ENCODE measurements at regions not wholly inside any gene's neighbourhood (a gene's known extent, or its start where the extent isn't known, plus 50 kb on each side); places are given as distances from the start of the nearest gene placed in this dataset.

- TF ChIP-seq CTCF (optimal IDR thresholded peaks at IDR 0.05 in 1 of 3, IDR thresholded peaks at IDR 0.05 in 1 of 3, conservative IDR thresholded peaks at IDR 0.05 in 1 of 3; ENCODE audit: extremely low read depth in 1 of 3, insufficient read depth in 2 of 3, low read length in 3 of 3) (no peak), EZH2 (IDR thresholded peaks at IDR 0.05; ENCODE audit: low read length) (no peak)
- Histone ChIP-seq H2AFZ (ENCODE audit: control insufficient read depth, low read length) (no peak overlapping the region), H3K36me3 (ENCODE audit: control insufficient read depth in 2 of 2, extremely low read depth in 1 of 2, insufficient read depth in 2 of 2, low read length in 2 of 2) (no peaks in the 10 kb centered on the region), H3K27ac (ENCODE audit: control insufficient read depth, insufficient read depth, low read length) (no peak overlapping the region), H3K9ac (ENCODE audit: control insufficient read depth, extremely low read depth, insufficient read depth, low read length) (no peak overlapping the region), H4K20me1 (ENCODE audit: control insufficient read depth, extremely low read depth, insufficient read depth, low read length) (no peaks in the 10 kb centered on the region), H3K4me3 (ENCODE audit: control insufficient read depth in 2 of 3, extremely low read depth in 1 of 3, insufficient read depth in 2 of 3, low read depth in 1 of 3, low read length in 3 of 3) (no peak overlapping the region), H3K9me3 (ENCODE audit: control insufficient read depth, low read depth, low read length) (no peaks in the 10 kb centered on the region), H3K79me2 (ENCODE audit: control insufficient read depth, insufficient read depth, low read length) (no peaks in the 10 kb centered on the region), H3K4me1 (ENCODE audit: control insufficient read depth, extremely low read depth, insufficient read depth, low read length) (peaks cover 24% of the 10 kb centered on the region), H3K27me3 (ENCODE audit: control insufficient read depth, extremely low read depth, insufficient read depth, low read length) (no peaks in the 10 kb centered on the region), H3K9me1 (ENCODE audit: control insufficient read depth, extremely low read depth, insufficient read depth, low read length) (no peaks in the 10 kb centered on the region), H3K4me2 (ENCODE audit: control insufficient read depth, extremely low read depth, insufficient read depth, low read depth, low read length) (no peak overlapping the region)
- no peak for FAIRE-seq
- dilution Hi-C loops (cut with MboI; ENCODE audit: extremely low pct_ligation_motif_present, low sequenced_read_pairs) = no loop called here
- no peak for DNase-seq (ENCODE audit: low read depth, low spot score)
These were observed 57.3 kb upstream of the ZNF648 start for GRCh38 chr1:182118851-182119250.

GRCh38 chr1:182114627-182115023, 53.1 kb upstream of the ZNF648 start:
- Histone ChIP-seq H3K4me2 (ENCODE audit: control insufficient read depth, extremely low read depth, insufficient read depth, low read depth, low read length) (no peak overlapping the region), H2AFZ (ENCODE audit: control insufficient read depth, low read length) (no peak overlapping the region)

More at GRCh38 chr1:182114627-182115023, 53.1 kb upstream of the ZNF648 start:
- H3K27me3 ChIP-seq (ENCODE audit: control insufficient read depth, extremely low read depth, insufficient read depth, low read length) = no peaks in the 10 kb centered on the region
- no peak overlapping the region for H3K4me3 ChIP-seq (ENCODE audit: control insufficient read depth in 2 of 3, extremely low read depth in 1 of 3, insufficient read depth in 2 of 3, low read depth in 1 of 3, low read length in 3 of 3)
- TF ChIP-seq EZH2 (IDR thresholded peaks at IDR 0.05; ENCODE audit: low read length) = no peak
- no peak for TF ChIP-seq CTCF (optimal IDR thresholded peaks at IDR 0.05 in 1 of 3, IDR thresholded peaks at IDR 0.05 in 1 of 3, conservative IDR thresholded peaks at IDR 0.05 in 1 of 3; ENCODE audit: extremely low read depth in 1 of 3, insufficient read depth in 2 of 3, low read length in 3 of 3)
- DNase-seq (ENCODE audit: low read depth, low spot score) = no peak
- H3K9ac ChIP-seq (ENCODE audit: control insufficient read depth, extremely low read depth, insufficient read depth, low read length) = no peak overlapping the region
- no peaks in the 10 kb centered on the region for H4K20me1 ChIP-seq (ENCODE audit: control insufficient read depth, extremely low read depth, insufficient read depth, low read length)
- dilution Hi-C loops (cut with MboI; ENCODE audit: extremely low pct_ligation_motif_present, low sequenced_read_pairs) = no loop called here
- no peak overlapping the region for H3K27ac ChIP-seq (ENCODE audit: control insufficient read depth, insufficient read depth, low read length)
- H3K36me3 ChIP-seq (ENCODE audit: control insufficient read depth in 2 of 2, extremely low read depth in 1 of 2, insufficient read depth in 2 of 2, low read length in 2 of 2) = no peaks in the 10 kb centered on the region
- no peaks in the 10 kb centered on the region for H3K9me3 ChIP-seq (ENCODE audit: control insufficient read depth, low read depth, low read length)
- FAIRE-seq = no peak
- no peaks in the 10 kb centered on the region for H3K79me2 ChIP-seq (ENCODE audit: control insufficient read depth, insufficient read depth, low read length)
- H3K4me1 ChIP-seq (ENCODE audit: control insufficient read depth, extremely low read depth, insufficient read depth, low read length) = peaks cover 5% of the 10 kb centered on the region
- no peaks in the 10 kb centered on the region for H3K9me1 ChIP-seq (ENCODE audit: control insufficient read depth, extremely low read depth, insufficient read depth, low read length)

Measured in keratinocyte (primary cell).